Caco-2 (cell line): ENCODE measurements at regions not wholly inside any gene's neighbourhood (a gene's known extent, or its start where the extent isn't known, plus 50 kb on each side); places are given as distances from the start of the nearest gene placed in this dataset.
"Not testable (repeated sequence)": the region's sequence is repeated elsewhere in the genome, so short reads cannot be mapped to it uniquely, and the experiment has no call there.

Experiments
- BruUV-seq: library from RNA; stranded (reverse); fragments of 400-500 nt; replicated peaks from 2 replicates; lab custom pipeline; 2021; lab: Mats Ljungman, UMichigan
- CTCF ChIA-PET: fragments of 300-600 bp; sonication (Branson Sonifier 250); formaldehyde crosslinking; loops from one replicate; lab custom pipeline; 2022; ENCODE audit warnings: antibody characterized with exemption; lab: Charles Lee
- POLR2A ChIA-PET: fragments of 300-600 bp; sonication (Branson Sonifier 250); formaldehyde crosslinking; loops from one replicate; lab custom pipeline; 2022; ENCODE audit warnings: antibody characterized with exemption; lab: Charles Lee
- DNase-seq, 2 experiments: peaks; one replicate each; pipeline versions ENCODE4 v3.0.0 to v3.0.0-alpha.2; 2020 to 2022
- H3K27me3 ChIP-seq: replicated peaks from 2 replicates; pipeline ENCODE4 v1.6.0; 2011; ENCODE audit warnings: low read length; ENCODE audit not compliant: control insufficient read depth, insufficient read depth
- H3K36me3 ChIP-seq: 2 replicates; pipeline ENCODE4 v1.5.1; 2011; ENCODE audit warnings: low read length; ENCODE audit not compliant: control insufficient read depth, insufficient read depth
- H3K4me1 ChIP-seq: fragments of 250-450 bp; sonication (Bioruptor Pico); 2 replicates; pipeline ENCODE4 v1.5.1; 2020; ENCODE audit warnings: mild to moderate bottlenecking
- H3K4me3 ChIP-seq: 2 replicates; pipeline ENCODE4 v1.5.1; 2011; ENCODE audit warnings: low read depth, mild to moderate bottlenecking, control low read depth, low read length
- H3K9me3 ChIP-seq: fragments of 250-450 bp; sonication (Bioruptor Pico); 2 replicates; pipeline ENCODE4 v1.5.1; 2020; ENCODE audit warnings: mild to moderate bottlenecking, moderate library complexity
- H3K27ac Mint-ChIP-seq: one replicate; pipeline ENCODE4 v1.8.0; 2022; ENCODE audit warnings: mixed read lengths; ENCODE audit not compliant: unreplicated experiment
- H3K27me3 Mint-ChIP-seq: one replicate; pipeline ENCODE4 v1.8.0; 2022; ENCODE audit warnings: mixed read lengths; ENCODE audit not compliant: insufficient read depth, unreplicated experiment
- H3K36me3 Mint-ChIP-seq: one replicate; pipeline ENCODE4 v1.8.0; 2022; ENCODE audit warnings: mild to moderate bottlenecking, mixed read lengths; ENCODE audit not compliant: insufficient read depth, unreplicated experiment
- H3K4me1 Mint-ChIP-seq: one replicate; pipeline ENCODE4 v1.8.0; 2022; ENCODE audit warnings: low read depth, mixed read lengths; ENCODE audit not compliant: unreplicated experiment
- H3K4me3 Mint-ChIP-seq: one replicate; pipeline ENCODE4 v1.8.0; 2022; ENCODE audit warnings: mild to moderate bottlenecking, moderate library complexity, mixed read lengths; ENCODE audit not compliant: unreplicated experiment
- H3K9me3 Mint-ChIP-seq: one replicate; pipeline ENCODE4 v1.8.0; 2022; ENCODE audit warnings: mixed read lengths; ENCODE audit not compliant: unreplicated experiment
- intact Hi-C: fragments of 100-400 bp; cut with micrococcal nuclease; formaldehyde crosslinking; loops from one replicate; pipeline ENCODE4 v1.10.0; 2022; ENCODE audit not compliant: unreplicated experiment
- TF ChIP-seq, protein P1 (sequence below), 2 experiments: fragments of 200-600 bp in 1 of 2; IDR thresholded peaks; 1 replicate in 1 of 2; 2 replicates in 1 of 2; pipeline versions ENCODE4 v1.5.1 to v1.8.0; 2011 to 2022; ENCODE audit warnings: antibody characterized with exemption in 1 of 2, control low read depth in 1 of 2, inconsistent platforms in 1 of 2, low read depth in 1 of 2, low read length in 1 of 2, mild to moderate bottlenecking in 1 of 2, moderate library complexity in 1 of 2; ENCODE audit not compliant: insufficient read depth in 1 of 2, severe bottlenecking in 1 of 2, unreplicated experiment in 1 of 2

DNA sequence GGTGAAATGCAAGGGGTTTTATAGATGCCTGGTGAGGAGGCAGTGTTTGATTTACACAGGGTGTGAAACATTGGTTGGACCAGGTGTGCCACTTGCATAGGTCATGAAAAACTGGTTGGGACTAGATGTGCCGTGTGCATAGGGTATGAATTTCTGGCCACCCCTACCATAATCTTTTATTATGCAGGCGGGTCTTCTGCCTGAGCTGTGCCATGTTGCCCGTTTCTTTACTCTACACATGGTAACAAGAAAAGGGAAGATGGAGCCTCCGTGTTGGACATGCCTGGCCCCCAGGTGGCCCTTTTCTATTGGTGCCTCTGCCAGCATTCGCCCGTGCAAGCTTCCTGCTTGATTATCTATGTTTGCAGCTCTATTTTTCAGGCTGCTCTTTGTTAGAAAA is 805.4 kb downstream of the TRIB2 start:
- intact Hi-C loops, result no loop called here
- Histone ChIP-seq H3K9me3 (no peaks in the 10 kb centered on the region), H3K36me3 (no peaks in the 10 kb centered on the region), H3K27me3 (no peaks in the 10 kb centered on the region), H3K4me3 (no peak overlapping the region), H3K4me1 (peaks cover 6% of the 10 kb centered on the region; the same call in 1 of the 2 replicates)
- no peaks in the 10 kb centered on the region for H3K27me3 Mint-ChIP-seq
- TF ChIP-seq, protein P1, sequence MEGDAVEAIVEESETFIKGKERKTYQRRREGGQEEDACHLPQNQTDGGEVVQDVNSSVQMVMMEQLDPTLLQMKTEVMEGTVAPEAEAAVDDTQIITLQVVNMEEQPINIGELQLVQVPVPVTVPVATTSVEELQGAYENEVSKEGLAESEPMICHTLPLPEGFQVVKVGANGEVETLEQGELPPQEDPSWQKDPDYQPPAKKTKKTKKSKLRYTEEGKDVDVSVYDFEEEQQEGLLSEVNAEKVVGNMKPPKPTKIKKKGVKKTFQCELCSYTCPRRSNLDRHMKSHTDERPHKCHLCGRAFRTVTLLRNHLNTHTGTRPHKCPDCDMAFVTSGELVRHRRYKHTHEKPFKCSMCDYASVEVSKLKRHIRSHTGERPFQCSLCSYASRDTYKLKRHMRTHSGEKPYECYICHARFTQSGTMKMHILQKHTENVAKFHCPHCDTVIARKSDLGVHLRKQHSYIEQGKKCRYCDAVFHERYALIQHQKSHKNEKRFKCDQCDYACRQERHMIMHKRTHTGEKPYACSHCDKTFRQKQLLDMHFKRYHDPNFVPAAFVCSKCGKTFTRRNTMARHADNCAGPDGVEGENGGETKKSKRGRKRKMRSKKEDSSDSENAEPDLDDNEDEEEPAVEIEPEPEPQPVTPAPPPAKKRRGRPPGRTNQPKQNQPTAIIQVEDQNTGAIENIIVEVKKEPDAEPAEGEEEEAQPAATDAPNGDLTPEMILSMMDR (IDR thresholded peaks at IDR 0.05; ENCODE audit: insufficient read depth in 1 of 2, low read depth in 1 of 2, low read length in 1 of 2, severe bottlenecking in 1 of 2, unreplicated experiment in 1 of 2), result no peak
- no peak overlapping the region for H3K4me3 Mint-ChIP-seq
- no peaks in the 10 kb centered on the region for H3K4me1 Mint-ChIP-seq
- ChIA-PET CTCF (no interaction called here), POLR2A (no interaction called here)
- no peak for DNase-seq
- BruUV-seq, result no TSS peak
- H3K9me3 Mint-ChIP-seq, result no peaks in the 10 kb centered on the region
- H3K36me3 Mint-ChIP-seq, result no peaks in the 10 kb centered on the region
- no peak overlapping the region for H3K27ac Mint-ChIP-seq

DNA sequence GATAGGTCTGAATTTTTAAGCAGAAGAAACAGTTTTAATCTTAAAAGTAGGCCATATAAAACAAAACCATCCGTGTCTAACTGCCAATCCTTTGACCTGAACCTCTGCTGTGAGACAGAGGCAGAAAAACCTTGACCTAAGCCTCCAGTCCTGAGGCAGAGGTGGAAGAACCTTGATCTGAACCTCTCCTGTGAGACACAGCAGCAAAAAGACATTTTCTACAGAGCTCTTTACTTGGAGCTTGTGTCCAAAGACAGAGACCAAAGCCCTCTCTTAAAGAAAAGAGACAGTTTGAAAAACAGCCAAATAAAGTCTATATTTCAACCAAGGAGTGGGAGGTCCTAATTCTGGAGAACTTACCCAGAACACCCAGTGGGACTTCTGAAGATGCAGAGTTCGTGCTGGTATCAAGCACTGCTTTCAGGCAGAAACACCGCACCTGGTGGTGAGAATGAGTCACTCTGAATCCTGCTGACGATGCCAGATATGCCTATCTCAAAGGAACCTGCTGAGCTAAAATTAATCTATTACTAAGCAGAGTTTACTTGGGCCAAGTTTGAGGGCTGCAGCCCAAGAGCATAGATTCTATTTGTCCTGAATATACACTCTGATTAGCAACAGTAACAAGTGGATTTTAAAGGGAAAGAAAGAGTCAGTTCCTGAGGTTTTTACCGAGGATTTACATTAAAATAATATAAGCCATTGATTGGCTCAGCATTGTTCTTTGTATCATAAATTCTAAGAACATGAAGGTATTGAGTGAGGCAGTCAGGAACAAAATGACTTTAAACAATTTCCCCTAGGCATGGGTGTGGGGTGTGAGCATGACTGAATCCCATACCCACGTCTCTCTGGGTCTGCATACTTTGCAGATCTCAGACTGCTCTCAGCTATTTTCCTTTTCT is 806.4 kb downstream of the TRIB2 start:
- Mint-ChIP-seq H3K4me1 (no peaks in the 10 kb centered on the region), H3K27ac (no peak overlapping the region), H3K27me3 (no peaks in the 10 kb centered on the region), H3K4me3 (no peak overlapping the region), H3K9me3 (no peaks in the 10 kb centered on the region), H3K36me3 (no peaks in the 10 kb centered on the region)
- POLR2A ChIA-PET, result no interaction called here
- Histone ChIP-seq H3K9me3 (no peaks in the 10 kb centered on the region), H3K4me1 (peaks cover 6% of the 10 kb centered on the region; the same call in 1 of the 2 replicates), H3K36me3 (no peaks in the 10 kb centered on the region), H3K4me3 (no peak overlapping the region), H3K27me3 (no peaks in the 10 kb centered on the region)
- intact Hi-C loops, result no loop called here
- TF ChIP-seq, protein P1 (IDR thresholded peaks at IDR 0.05; ENCODE audit: insufficient read depth in 1 of 2, low read depth in 1 of 2, low read length in 1 of 2, severe bottlenecking in 1 of 2, unreplicated experiment in 1 of 2), result peak in 1 of 2 experiments; percentile 18
- BruUV-seq, result no TSS peak
- CTCF ChIA-PET, result no interaction called here
- peak in 1 of 2 experiments; percentile 6 for DNase-seq

DNA sequence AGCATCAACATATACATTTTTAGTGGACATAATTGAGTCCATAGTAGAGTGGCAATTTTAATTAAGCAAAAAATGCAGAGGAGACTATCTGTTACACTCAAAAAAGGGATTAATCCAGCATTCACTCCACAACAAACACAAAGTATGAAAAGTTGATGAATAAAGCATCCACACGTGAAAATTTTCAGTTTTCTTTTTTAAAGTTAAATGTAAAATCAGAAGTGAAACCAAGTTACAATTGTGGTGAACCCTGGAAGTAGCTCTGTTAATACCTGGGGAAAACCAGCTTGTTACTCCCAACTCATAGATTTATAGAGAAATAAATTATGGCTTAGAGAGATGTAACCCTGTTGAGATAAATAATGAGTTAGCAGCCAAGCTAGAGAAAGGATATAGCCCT is 807.8 kb downstream of the TRIB2 start:
- Mint-ChIP-seq H3K36me3 (no peaks in the 10 kb centered on the region), H3K9me3 (no peaks in the 10 kb centered on the region), H3K4me1 (no peaks in the 10 kb centered on the region), H3K27ac (no peak overlapping the region), H3K4me3 (no peak overlapping the region), H3K27me3 (no peaks in the 10 kb centered on the region)
- Histone ChIP-seq H3K36me3 (no peaks in the 10 kb centered on the region), H3K4me3 (no peak overlapping the region), H3K9me3 (no peaks in the 10 kb centered on the region), H3K4me1 (peaks cover 6% of the 10 kb centered on the region; the same call in 1 of the 2 replicates), H3K27me3 (no peaks in the 10 kb centered on the region)
- TF ChIP-seq, protein P1 (IDR thresholded peaks at IDR 0.05; ENCODE audit: insufficient read depth in 1 of 2, low read depth in 1 of 2, low read length in 1 of 2, severe bottlenecking in 1 of 2, unreplicated experiment in 1 of 2), result no peak
- no peak for DNase-seq
- CTCF ChIA-PET, result no interaction called here
- no TSS peak for BruUV-seq
- POLR2A ChIA-PET, result no interaction called here
- intact Hi-C loops, result no loop called here

DNA sequence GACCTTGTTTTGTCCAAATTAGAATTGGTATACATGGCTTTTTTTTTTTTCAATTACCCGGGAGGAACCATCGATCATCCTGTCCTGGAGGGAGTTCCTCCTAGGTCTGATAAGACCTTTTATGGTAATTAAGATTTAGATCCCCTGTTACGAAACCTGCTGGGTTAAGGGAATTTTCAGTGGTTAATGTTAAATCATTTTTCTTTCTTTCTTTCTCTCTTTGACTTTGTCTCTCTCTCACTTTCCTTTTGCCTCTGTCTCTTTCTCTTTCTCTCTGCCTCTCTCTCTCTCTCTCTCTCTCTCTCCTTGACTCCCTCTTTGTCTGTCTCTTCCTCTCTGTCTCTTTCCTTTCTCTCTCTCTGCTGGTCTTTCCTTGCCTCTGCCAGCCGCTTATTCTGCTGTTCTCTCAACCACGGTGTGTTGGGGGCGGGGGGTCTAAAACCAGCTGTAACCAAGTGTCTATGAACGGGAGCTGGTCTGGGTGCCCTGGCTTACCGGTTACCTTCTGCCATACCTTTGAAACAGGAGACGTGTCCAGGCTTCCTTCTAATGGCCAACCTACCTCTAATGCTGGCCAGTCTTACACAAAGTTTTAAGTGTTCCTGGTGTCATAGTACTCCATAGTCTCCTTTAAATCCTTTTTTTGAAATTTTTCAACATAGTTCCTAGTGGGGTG is 815.1 kb downstream of the TRIB2 start:
- peak overlapping the region; percentile 32 for H3K4me3 ChIP-seq

More for the DNA sequence above, 815.1 kb downstream of the TRIB2 start:
- intact Hi-C loops, POLR2A ChIA-PET, H3K4me1 ChIP-seq, H3K27me3 ChIP-seq, BruUV-seq, H3K36me3 Mint-ChIP-seq, CTCF ChIA-PET, H3K27me3 Mint-ChIP-seq, DNase-seq, H3K9me3 ChIP-seq, H3K36me3 ChIP-seq: not testable (repeated sequence)
- peak overlapping the region; percentile 24 for H3K27ac Mint-ChIP-seq
- peaks cover 25% of the 10 kb centered on the region for H3K4me1 Mint-ChIP-seq
- H3K9me3 Mint-ChIP-seq, result peaks cover 11% of the 10 kb centered on the region
- H3K4me3 Mint-ChIP-seq, result peak overlapping the region; percentile 73
